Adrenal gland (tissue), 9 donors: ENCODE measurements at regions not wholly inside any gene's neighbourhood (a gene's known extent, or its start where the extent isn't known, plus 50 kb on each side); places are given as distances from the start of the nearest gene placed in this dataset.

Experiments used
- DNase-seq, 7 donors: peaks; one replicate each; pipeline ENCODE4 v3.0.0-alpha.2; 2019 to 2020
- H3K27ac ChIP-seq, 5 donors: fragments of 200-600 bp; sonication (generic) in 4 of 5; 1 replicate in 3 of 5; 2 replicates in 2 of 5; pipeline versions ENCODE4 v1.5.1 to v1.8.0; 2016 to 2020; ENCODE audit warnings: mild to moderate bottlenecking in 1 of 5
- H3K27me3 ChIP-seq: fragments of 200-600 bp; 2 replicates; pipeline ENCODE4 v1.8.0; 2021
- H3K36me3 ChIP-seq, 2 donors: fragments of 200-600 bp; replicated peaks in 1 of 2; 1 replicate in 1 of 2; 2 replicates in 1 of 2; pipeline versions ENCODE4 v1.5.1 to v1.8.0; 2018 to 2022
- H3K4me1 ChIP-seq, 2 donors: fragments of 200-600 bp; replicated peaks in 1 of 2; 1 replicate in 1 of 2; 2 replicates in 1 of 2; pipeline versions ENCODE4 v1.5.1 to v1.8.0; 2018 to 2021
- H3K4me3 ChIP-seq, 4 donors: fragments of 200-600 bp; sonication (generic) in 3 of 4; one replicate each; pipeline ENCODE4 v1.5.1; 2016 to 2018
- H3K9me3 ChIP-seq, 3 donors: fragments of 200-600 bp; sonication (generic) in 1 of 3; replicated peaks in 1 of 3; 1 replicate in 2 of 3; 2 replicates in 1 of 3; pipeline versions ENCODE4 v1.5.1 to v1.8.0; 2016 to 2021
- POLR2A ChIP-seq, 2 donors: fragments of 450-650 bp; IDR thresholded peaks; one replicate each; pipeline ENCODE4 v1.6.1; 2017; ENCODE audit warnings: antibody characterized with exemption in 2 of 2, mild to moderate bottlenecking in 2 of 2, moderate library complexity in 1 of 2
- WGBS, 4 donors: extraction: QIAGEN DNeasy Blood & Tissue Kit in 2 of 4; methylation state at CpG; one replicate each; pipeline versions ENCODE4 v1.1.5 to v1.1.7; 2013 to 2017; 5-methylcytosine and 5-hydroxymethylcytosine counted together
- intact Hi-C, 2 donors: fragments of 100-400 bp; cut with DNase I; formaldehyde crosslinking; loops; one replicate each; pipeline versions ENCODE4 v1.14.1 to v1.15.0; 2022 to 2023
- TF ChIP-seq, protein P1 (sequence below), 6 experiments: fragments of 450-650 bp in 4 of 6; fragments of 200-600 bp in 2 of 6; sonication (generic) in 1 of 6; IDR thresholded peaks; 1 replicate in 5 of 6; 2 replicates in 1 of 6; pipeline versions ENCODE4 v1.5.1 to v1.8.0; 2016 to 2021; ENCODE audit warnings: antibody characterized with exemption in 6 of 6, mild to moderate bottlenecking in 2 of 6, moderate library complexity in 1 of 6
- donor health status: healthy with polysubstance abuse.
- donor health status: Bipolar disorder and iron deficiency.
- donor health status: DM: yes; HTN: yes; CAD: no.
- donor health status: DM: no; HTN: no; CAD: no.
- donor health status: DM: no; HTN: no; CAD: no.

DNA sequence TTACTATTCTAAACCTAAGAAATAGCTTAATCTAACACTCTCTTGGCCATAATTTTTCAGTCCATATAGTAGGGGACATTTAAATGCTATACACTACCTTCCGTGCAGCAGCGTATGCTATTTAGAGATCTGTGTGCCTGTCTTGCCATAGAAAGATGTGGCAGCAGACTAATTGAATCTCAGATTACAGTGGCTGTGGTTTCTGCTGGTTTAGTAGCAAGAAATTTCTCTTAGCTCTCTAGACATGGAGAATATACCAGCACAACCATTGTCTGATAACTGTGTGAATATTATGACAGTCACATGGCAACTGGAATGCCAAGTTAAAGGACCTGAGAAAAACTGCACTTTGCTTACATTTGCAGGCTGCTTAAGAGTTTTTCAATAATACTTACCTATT is 672.4 kb upstream of the MIR17HG start:
- H3K36me3 ChIP-seq = no peaks in the 10 kb centered on the region
- H3K27ac ChIP-seq = no peak overlapping the region
- DNase-seq = no peak
- 87 to 99% (median 90%) methylated on average over 2 of the region's 2 CpGs for WGBS, 4 donors
- no peak overlapping the region for H3K4me3 ChIP-seq
- no peak for TF ChIP-seq POLR2A (IDR thresholded peaks at IDR 0.05)
- TF ChIP-seq, protein P1, sequence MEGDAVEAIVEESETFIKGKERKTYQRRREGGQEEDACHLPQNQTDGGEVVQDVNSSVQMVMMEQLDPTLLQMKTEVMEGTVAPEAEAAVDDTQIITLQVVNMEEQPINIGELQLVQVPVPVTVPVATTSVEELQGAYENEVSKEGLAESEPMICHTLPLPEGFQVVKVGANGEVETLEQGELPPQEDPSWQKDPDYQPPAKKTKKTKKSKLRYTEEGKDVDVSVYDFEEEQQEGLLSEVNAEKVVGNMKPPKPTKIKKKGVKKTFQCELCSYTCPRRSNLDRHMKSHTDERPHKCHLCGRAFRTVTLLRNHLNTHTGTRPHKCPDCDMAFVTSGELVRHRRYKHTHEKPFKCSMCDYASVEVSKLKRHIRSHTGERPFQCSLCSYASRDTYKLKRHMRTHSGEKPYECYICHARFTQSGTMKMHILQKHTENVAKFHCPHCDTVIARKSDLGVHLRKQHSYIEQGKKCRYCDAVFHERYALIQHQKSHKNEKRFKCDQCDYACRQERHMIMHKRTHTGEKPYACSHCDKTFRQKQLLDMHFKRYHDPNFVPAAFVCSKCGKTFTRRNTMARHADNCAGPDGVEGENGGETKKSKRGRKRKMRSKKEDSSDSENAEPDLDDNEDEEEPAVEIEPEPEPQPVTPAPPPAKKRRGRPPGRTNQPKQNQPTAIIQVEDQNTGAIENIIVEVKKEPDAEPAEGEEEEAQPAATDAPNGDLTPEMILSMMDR (IDR thresholded peaks at IDR 0.05) = no peak
- no peaks in the 10 kb centered on the region for H3K27me3 ChIP-seq
- no peaks in the 10 kb centered on the region for H3K9me3 ChIP-seq
- no peaks in the 10 kb centered on the region for H3K4me1 ChIP-seq
- intact Hi-C loops = no loop called here

- WGBS, 4 donors = 60 to 81% (median 63%) methylated on average over 3 of the region's 3 CpGs
- no peak for DNase-seq
- H3K9me3 ChIP-seq = no peaks in the 10 kb centered on the region
- intact Hi-C loops = no loop called here
- TF ChIP-seq, protein P1 (IDR thresholded peaks at IDR 0.05) = no peak
- no peak for TF ChIP-seq POLR2A (IDR thresholded peaks at IDR 0.05)
- H3K27me3 ChIP-seq = no peaks in the 10 kb centered on the region
- H3K4me3 ChIP-seq = no peak overlapping the region
- H3K27ac ChIP-seq = no peak overlapping the region
- H3K4me1 ChIP-seq = no peaks in the 10 kb centered on the region
- no peaks in the 10 kb centered on the region for H3K36me3 ChIP-seq
Observed at GRCh38 chr13:90680826-90681225, 666.7 kb upstream of the MIR17HG start.

- no peaks in the 10 kb centered on the region for H3K4me1 ChIP-seq
Observed at GRCh38 chr13:90683711-90684131, 663.8 kb upstream of the MIR17HG start.

GRCh38 chr13:90686442-90686841 is 661.0 kb upstream of the MIR17HG start:
- 71 to 78% (median 75%) methylated on average over 3 of the region's 3 CpGs for WGBS, 4 donors
- no peaks in the 10 kb centered on the region for H3K9me3 ChIP-seq
- no peaks in the 10 kb centered on the region for H3K36me3 ChIP-seq
- no peaks in the 10 kb centered on the region for H3K27me3 ChIP-seq
- intact Hi-C loops = no loop called here
- H3K4me3 ChIP-seq = no peak overlapping the region
- H3K27ac ChIP-seq = no peak overlapping the region
- DNase-seq = peak in 1 of 7 donors; percentile 14
- TF ChIP-seq, protein P1 (IDR thresholded peaks at IDR 0.05) = no peak
- no peak for TF ChIP-seq POLR2A (IDR thresholded peaks at IDR 0.05)
- no peaks in the 10 kb centered on the region for H3K4me1 ChIP-seq

More at GRCh38 chr13:90683711-90684131, 663.8 kb upstream of the MIR17HG start:
- no peak overlapping the region for H3K4me3 ChIP-seq
- DNase-seq = no peak
- intact Hi-C loops = no loop called here
- H3K27ac ChIP-seq = no peak overlapping the region
- WGBS, 4 donors = 74 to 88% (median 82%) methylated on average over 6 of the region's 6 CpGs
- H3K36me3 ChIP-seq = no peaks in the 10 kb centered on the region
- no peaks in the 10 kb centered on the region for H3K9me3 ChIP-seq
- no peak for TF ChIP-seq POLR2A (IDR thresholded peaks at IDR 0.05)
- TF ChIP-seq, protein P1 (IDR thresholded peaks at IDR 0.05) = no peak
- no peaks in the 10 kb centered on the region for H3K27me3 ChIP-seq
